ENCODE measurements at regions not wholly inside any gene's neighbourhood (a gene's known extent, or its start where the extent isn't known, plus 50 kb on each side); places are given as distances from the start of the nearest gene placed in this dataset.

DNA sequence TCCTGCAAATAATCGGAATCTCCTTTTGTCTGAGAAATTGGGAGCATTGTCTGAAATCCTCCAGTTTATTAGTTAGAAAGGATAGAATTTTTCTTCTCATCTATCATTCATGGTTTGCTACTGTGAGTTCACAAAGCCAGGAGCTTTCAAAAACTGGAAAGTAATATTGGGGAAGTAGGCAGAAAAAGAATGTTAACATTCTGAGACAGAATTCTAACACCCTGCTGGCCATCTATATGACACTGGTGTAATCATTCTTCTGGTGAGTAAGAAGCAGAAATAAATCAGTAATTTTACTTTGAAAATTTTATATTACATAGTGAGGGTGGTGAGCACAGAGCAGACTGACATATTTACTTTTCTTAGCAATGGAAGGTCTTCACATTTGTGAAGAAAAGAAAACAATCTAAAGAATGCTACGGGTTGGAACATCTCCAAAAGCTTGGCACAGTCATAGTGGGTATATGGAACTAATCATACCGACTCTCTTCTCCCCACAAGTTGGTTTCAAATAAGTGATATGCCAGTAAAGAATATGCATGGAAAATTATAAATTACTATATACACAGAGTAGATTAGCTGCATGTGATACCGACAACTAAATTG lies 344.9 kb downstream of the LPIN1 start:
- TF ChIP-seq, protein P1, sequence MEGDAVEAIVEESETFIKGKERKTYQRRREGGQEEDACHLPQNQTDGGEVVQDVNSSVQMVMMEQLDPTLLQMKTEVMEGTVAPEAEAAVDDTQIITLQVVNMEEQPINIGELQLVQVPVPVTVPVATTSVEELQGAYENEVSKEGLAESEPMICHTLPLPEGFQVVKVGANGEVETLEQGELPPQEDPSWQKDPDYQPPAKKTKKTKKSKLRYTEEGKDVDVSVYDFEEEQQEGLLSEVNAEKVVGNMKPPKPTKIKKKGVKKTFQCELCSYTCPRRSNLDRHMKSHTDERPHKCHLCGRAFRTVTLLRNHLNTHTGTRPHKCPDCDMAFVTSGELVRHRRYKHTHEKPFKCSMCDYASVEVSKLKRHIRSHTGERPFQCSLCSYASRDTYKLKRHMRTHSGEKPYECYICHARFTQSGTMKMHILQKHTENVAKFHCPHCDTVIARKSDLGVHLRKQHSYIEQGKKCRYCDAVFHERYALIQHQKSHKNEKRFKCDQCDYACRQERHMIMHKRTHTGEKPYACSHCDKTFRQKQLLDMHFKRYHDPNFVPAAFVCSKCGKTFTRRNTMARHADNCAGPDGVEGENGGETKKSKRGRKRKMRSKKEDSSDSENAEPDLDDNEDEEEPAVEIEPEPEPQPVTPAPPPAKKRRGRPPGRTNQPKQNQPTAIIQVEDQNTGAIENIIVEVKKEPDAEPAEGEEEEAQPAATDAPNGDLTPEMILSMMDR (IDR thresholded peaks at IDR 0.05): no peak
- no peak for TF ChIP-seq POLR2AphosphoS5 (IDR thresholded peaks at IDR 0.05)
